ENCODE measurements at regions not wholly inside any gene's neighbourhood (a gene's known extent, or its start where the extent isn't known, plus 50 kb on each side); places are given as distances from the start of the nearest gene placed in this dataset.

DNA sequence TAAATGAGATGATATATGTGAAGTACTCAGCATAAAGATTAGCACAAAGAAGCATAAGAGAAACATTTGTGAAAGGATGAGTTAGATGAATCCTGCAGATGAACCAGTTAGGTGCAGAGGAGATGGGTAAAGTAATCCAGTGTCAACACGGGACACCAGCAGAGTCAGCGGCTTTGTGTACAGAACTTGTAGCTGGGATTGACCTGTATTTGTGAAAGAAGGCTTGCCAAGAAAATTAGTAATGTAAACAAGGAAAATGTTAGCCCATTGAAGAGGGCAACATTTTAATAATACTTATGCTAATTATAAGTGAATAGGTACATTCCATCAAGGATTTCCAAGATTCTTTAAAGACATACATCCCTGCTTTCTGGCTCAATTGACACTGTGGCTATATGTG, 255.7 kb downstream of the PTEN start:
- Histone ChIP-seq H3K9me3 (ENCODE audit: control insufficient read depth in 2 of 2, insufficient read depth in 1 of 2, low read depth in 1 of 2, low read length in 1 of 2) (no peaks in the 10 kb centered on the region), H3K27me3 (ENCODE audit: control insufficient read depth in 1 of 2, insufficient read depth in 2 of 2, low read length in 2 of 2) (no peaks in the 10 kb centered on the region), H3K4me1 (ENCODE audit: control insufficient read depth in 2 of 2, insufficient read depth in 2 of 2, low read length in 1 of 2) (peaks cover 0 to 2% of the 10 kb centered on the region in 2 donors), H3K27ac (ENCODE audit: low read depth in 2 of 2, low read length in 1 of 2) (no peak overlapping the region), H3K4me3 (ENCODE audit: low read depth in 1 of 2, low read length in 2 of 2) (no peak overlapping the region), H3K36me3 (ENCODE audit: control insufficient read depth in 2 of 2, insufficient read depth in 2 of 2, low read length in 1 of 2) (no peaks in the 10 kb centered on the region)
- WGBS, 2 donors = 50 to 55% methylated on average over 2 of the region's 2 CpGs

GRCh38 chr10:88120075-88120474, 256.6 kb downstream of the PTEN start:
- Histone ChIP-seq H3K27me3 (ENCODE audit: control insufficient read depth in 1 of 2, insufficient read depth in 2 of 2, low read length in 2 of 2) (no peaks in the 10 kb centered on the region), H3K4me1 (ENCODE audit: control insufficient read depth in 2 of 2, insufficient read depth in 2 of 2, low read length in 1 of 2) (peaks cover 0 to 2% of the 10 kb centered on the region in 2 donors), H3K36me3 (ENCODE audit: control insufficient read depth in 2 of 2, insufficient read depth in 2 of 2, low read length in 1 of 2) (no peaks in the 10 kb centered on the region), H3K4me3 (ENCODE audit: low read depth in 1 of 2, low read length in 2 of 2) (no peak overlapping the region), H3K9me3 (ENCODE audit: control insufficient read depth in 2 of 2, insufficient read depth in 1 of 2, low read depth in 1 of 2, low read length in 1 of 2) (no peaks in the 10 kb centered on the region), H3K27ac (ENCODE audit: low read depth in 2 of 2, low read length in 1 of 2) (no peak overlapping the region)
- 72 to 81% methylated on average over 8 of the region's 8 CpGs for WGBS, 2 donors

DNA sequence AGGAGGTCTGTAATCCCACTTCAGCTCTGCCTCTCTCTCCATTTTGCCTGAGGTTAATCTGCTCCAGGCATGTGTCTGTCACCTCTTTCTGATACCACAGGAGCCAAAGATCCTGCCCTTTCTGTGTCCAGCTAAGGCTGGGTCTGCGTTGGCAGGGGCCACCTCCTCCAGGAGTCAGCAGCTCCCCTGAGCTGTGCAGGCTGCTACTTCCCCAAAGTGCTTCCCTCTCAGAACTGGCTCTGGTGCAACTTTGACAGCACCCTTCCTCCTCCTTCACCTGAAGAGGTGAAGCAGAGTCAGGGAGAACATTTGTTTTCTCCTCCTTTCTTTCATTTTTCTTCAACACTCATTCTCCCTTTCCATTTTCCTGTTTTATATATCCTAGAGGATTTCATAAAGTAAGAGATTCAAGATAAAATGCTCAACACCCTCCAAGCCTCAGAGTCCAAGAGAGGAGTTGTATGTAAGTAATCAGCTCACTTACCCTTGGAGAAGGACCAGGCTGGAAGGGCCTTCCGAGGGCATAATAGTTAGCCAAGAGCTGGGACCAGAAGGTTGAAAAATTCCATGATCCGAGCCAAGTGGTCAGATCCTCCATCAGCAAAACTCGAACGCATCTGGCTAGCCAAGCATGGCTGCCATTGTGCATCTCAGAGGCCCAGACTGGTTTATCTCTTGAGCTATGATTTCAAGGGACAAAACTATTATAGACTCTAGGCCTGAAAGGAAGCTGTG, 257.3 kb downstream of the PTEN start:
- H3K4me1 ChIP-seq (ENCODE audit: control insufficient read depth in 2 of 2, insufficient read depth in 2 of 2, low read length in 1 of 2) = peaks cover 0 to 2% of the 10 kb centered on the region in 2 donors
- no peaks in the 10 kb centered on the region for H3K36me3 ChIP-seq (ENCODE audit: control insufficient read depth in 2 of 2, insufficient read depth in 2 of 2, low read length in 1 of 2)
- H3K27ac ChIP-seq (ENCODE audit: low read depth in 2 of 2, low read length in 1 of 2) = no peak overlapping the region
- H3K9me3 ChIP-seq (ENCODE audit: control insufficient read depth in 2 of 2, insufficient read depth in 1 of 2, low read depth in 1 of 2, low read length in 1 of 2) = no peaks in the 10 kb centered on the region
- no peaks in the 10 kb centered on the region for H3K27me3 ChIP-seq (ENCODE audit: control insufficient read depth in 1 of 2, insufficient read depth in 2 of 2, low read length in 2 of 2)
- 89 to 91% methylated on average over 5 of the region's 5 CpGs for WGBS, 2 donors
- no peak overlapping the region for H3K4me3 ChIP-seq (ENCODE audit: low read depth in 1 of 2, low read length in 2 of 2)

DNA sequence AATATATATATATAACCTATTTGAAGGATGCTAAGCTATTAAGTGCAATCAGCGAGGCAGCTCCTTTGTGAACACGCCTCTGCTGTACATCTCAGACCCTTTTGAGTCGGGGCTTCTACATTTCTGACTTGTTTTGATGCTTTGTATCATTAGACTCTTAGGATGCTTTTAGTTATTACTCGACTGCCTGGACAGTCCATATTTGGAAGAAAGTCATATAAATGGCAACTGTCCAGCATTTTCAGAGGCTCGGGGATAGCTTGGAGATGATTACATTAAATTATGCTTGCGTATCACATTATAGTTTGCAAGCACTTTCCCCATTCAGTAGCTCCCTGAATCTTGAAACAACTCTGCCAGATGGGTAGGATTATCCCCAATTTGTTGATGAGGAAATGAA, 257.9 kb downstream of the PTEN start:
- H3K9me3 ChIP-seq (ENCODE audit: control insufficient read depth in 2 of 2, insufficient read depth in 1 of 2, low read depth in 1 of 2, low read length in 1 of 2) = no peaks in the 10 kb centered on the region
- peaks cover 0 to 2% of the 10 kb centered on the region in 2 donors for H3K4me1 ChIP-seq (ENCODE audit: control insufficient read depth in 2 of 2, insufficient read depth in 2 of 2, low read length in 1 of 2)
- H3K27me3 ChIP-seq (ENCODE audit: control insufficient read depth in 1 of 2, insufficient read depth in 2 of 2, low read length in 2 of 2) = no peaks in the 10 kb centered on the region
- H3K36me3 ChIP-seq (ENCODE audit: control insufficient read depth in 2 of 2, insufficient read depth in 2 of 2, low read length in 1 of 2) = no peaks in the 10 kb centered on the region
- no peak overlapping the region for H3K27ac ChIP-seq (ENCODE audit: low read depth in 2 of 2, low read length in 1 of 2)
- WGBS, 2 donors = 90 to 92% methylated on average over 6 of the region's 6 CpGs
- H3K4me3 ChIP-seq (ENCODE audit: low read depth in 1 of 2, low read length in 2 of 2) = no peak overlapping the region

DNA sequence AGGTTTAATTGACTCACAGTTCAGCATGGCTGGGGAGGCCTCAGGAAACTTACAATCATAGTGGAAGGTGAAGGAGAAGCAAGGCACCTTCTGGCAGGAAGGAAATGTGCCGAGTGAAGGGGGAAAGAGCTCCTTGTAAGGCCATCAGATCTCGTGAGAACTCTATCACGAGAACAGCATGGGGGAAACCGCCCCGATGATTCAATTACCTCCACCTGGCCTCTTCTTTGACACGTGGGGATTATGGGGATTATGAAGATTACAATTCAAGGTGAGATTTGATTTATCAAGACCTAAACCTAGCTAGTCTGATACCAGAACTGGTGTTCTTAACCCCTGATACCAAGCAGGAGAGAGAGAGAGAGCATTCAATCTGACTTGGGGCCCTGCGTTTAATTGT, 258.7 kb downstream of the PTEN start:
- 75% methylated on average over 7 of the region's 7 CpGs for WGBS, 2 donors
- H3K27ac ChIP-seq (ENCODE audit: low read depth in 2 of 2, low read length in 1 of 2) = no peak overlapping the region
- no peaks in the 10 kb centered on the region for H3K36me3 ChIP-seq (ENCODE audit: control insufficient read depth in 2 of 2, insufficient read depth in 2 of 2, low read length in 1 of 2)
- no peaks in the 10 kb centered on the region for H3K9me3 ChIP-seq (ENCODE audit: control insufficient read depth in 2 of 2, insufficient read depth in 1 of 2, low read depth in 1 of 2, low read length in 1 of 2)
- no peaks in the 10 kb centered on the region for H3K27me3 ChIP-seq (ENCODE audit: control insufficient read depth in 1 of 2, insufficient read depth in 2 of 2, low read length in 2 of 2)
- peaks cover 0 to 2% of the 10 kb centered on the region in 2 donors for H3K4me1 ChIP-seq (ENCODE audit: control insufficient read depth in 2 of 2, insufficient read depth in 2 of 2, low read length in 1 of 2)
- no peak overlapping the region for H3K4me3 ChIP-seq (ENCODE audit: low read depth in 1 of 2, low read length in 2 of 2)

GRCh38 chr10:88122576-88122975, 259.2 kb downstream of the PTEN start:
- 90 to 95% methylated on average over 4 of the region's 4 CpGs for WGBS, 2 donors
- no peaks in the 10 kb centered on the region for H3K9me3 ChIP-seq (ENCODE audit: control insufficient read depth in 2 of 2, insufficient read depth in 1 of 2, low read depth in 1 of 2, low read length in 1 of 2)
- no peak overlapping the region for H3K4me3 ChIP-seq (ENCODE audit: low read depth in 1 of 2, low read length in 2 of 2)
- H3K27me3 ChIP-seq (ENCODE audit: control insufficient read depth in 1 of 2, insufficient read depth in 2 of 2, low read length in 2 of 2) = no peaks in the 10 kb centered on the region
- no peak overlapping the region for H3K27ac ChIP-seq (ENCODE audit: low read depth in 2 of 2, low read length in 1 of 2)
- no peaks in the 10 kb centered on the region for H3K36me3 ChIP-seq (ENCODE audit: control insufficient read depth in 2 of 2, insufficient read depth in 2 of 2, low read length in 1 of 2)
- peaks cover 0 to 2% of the 10 kb centered on the region in 2 donors for H3K4me1 ChIP-seq (ENCODE audit: control insufficient read depth in 2 of 2, insufficient read depth in 2 of 2, low read length in 1 of 2)

- Histone ChIP-seq H3K4me1 (ENCODE audit: control insufficient read depth in 2 of 2, insufficient read depth in 2 of 2, low read length in 1 of 2) (no peaks in the 10 kb centered on the region), H3K36me3 (ENCODE audit: control insufficient read depth in 2 of 2, insufficient read depth in 2 of 2, low read length in 1 of 2) (no peaks in the 10 kb centered on the region), H3K27ac (ENCODE audit: low read depth in 2 of 2, low read length in 1 of 2) (no peak overlapping the region), H3K9me3 (ENCODE audit: control insufficient read depth in 2 of 2, insufficient read depth in 1 of 2, low read depth in 1 of 2, low read length in 1 of 2) (no peaks in the 10 kb centered on the region), H3K27me3 (ENCODE audit: control insufficient read depth in 1 of 2, insufficient read depth in 2 of 2, low read length in 2 of 2) (no peaks in the 10 kb centered on the region), H3K4me3 (ENCODE audit: low read depth in 1 of 2, low read length in 2 of 2) (no peak overlapping the region)
- WGBS, 2 donors = 93 to 94% methylated on average over 1 of the region's 1 CpG
These were observed 262.3 kb downstream of the PTEN start for GRCh38 chr10:88125766-88126165.

DNA sequence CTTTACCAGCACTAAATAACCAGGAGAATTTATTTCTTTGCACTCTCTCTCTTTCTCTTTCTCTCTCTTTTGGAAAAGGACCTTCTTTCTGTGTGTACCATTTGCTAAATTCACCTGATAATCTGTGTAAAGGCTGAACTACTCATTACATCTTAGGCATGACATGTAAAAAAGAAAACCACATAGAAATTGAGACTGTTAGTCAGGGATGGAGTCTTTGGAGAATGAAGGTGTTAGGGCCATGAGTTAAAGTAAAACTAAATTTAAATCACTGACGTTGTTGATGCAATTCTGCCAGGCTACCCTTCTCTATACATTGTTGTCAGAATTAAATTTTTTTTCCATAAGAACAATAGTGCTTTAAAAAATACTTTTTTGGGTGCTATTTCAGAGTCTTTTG, 263.3 kb downstream of the PTEN start:
- H3K9me3 ChIP-seq (ENCODE audit: control insufficient read depth in 2 of 2, insufficient read depth in 1 of 2, low read depth in 1 of 2, low read length in 1 of 2) = no peaks in the 10 kb centered on the region
- no peaks in the 10 kb centered on the region for H3K4me1 ChIP-seq (ENCODE audit: control insufficient read depth in 2 of 2, insufficient read depth in 2 of 2, low read length in 1 of 2)
- 76 to 80% methylated on average over 1 of the region's 1 CpG for WGBS, 2 donors
- H3K27ac ChIP-seq (ENCODE audit: low read depth in 2 of 2, low read length in 1 of 2) = no peak overlapping the region
- H3K36me3 ChIP-seq (ENCODE audit: control insufficient read depth in 2 of 2, insufficient read depth in 2 of 2, low read length in 1 of 2) = no peaks in the 10 kb centered on the region
- H3K27me3 ChIP-seq (ENCODE audit: control insufficient read depth in 1 of 2, insufficient read depth in 2 of 2, low read length in 2 of 2) = no peaks in the 10 kb centered on the region
- no peak overlapping the region for H3K4me3 ChIP-seq (ENCODE audit: low read depth in 1 of 2, low read length in 2 of 2)

DNA sequence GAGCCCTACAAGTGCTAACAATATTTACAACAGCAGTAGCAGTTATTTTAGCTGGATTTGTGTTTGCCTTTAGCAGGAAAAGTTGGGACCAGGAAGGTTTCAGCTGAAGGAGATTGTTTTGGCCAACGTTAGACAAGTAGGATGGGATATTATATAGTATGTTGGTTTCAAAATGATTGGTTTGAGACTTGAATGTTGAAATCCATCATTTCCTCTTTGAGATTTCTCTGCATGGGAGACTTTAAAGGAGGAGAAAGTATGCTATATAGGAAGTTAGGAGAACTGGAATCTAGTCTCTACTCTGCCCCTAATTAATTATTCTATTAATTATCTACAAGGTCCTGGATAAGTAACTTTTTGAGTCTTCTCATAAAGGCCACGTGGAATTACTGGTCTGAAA, 263.8 kb downstream of the PTEN start:
- no peaks in the 10 kb centered on the region for H3K4me1 ChIP-seq (ENCODE audit: control insufficient read depth in 2 of 2, insufficient read depth in 2 of 2, low read length in 1 of 2)
- no peaks in the 10 kb centered on the region for H3K27me3 ChIP-seq (ENCODE audit: control insufficient read depth in 1 of 2, insufficient read depth in 2 of 2, low read length in 2 of 2)
- WGBS, 2 donors = 79 to 82% methylated on average over 2 of the region's 2 CpGs
- H3K4me3 ChIP-seq (ENCODE audit: low read depth in 1 of 2, low read length in 2 of 2) = no peak overlapping the region
- H3K27ac ChIP-seq (ENCODE audit: low read depth in 2 of 2, low read length in 1 of 2) = no peak overlapping the region
- H3K36me3 ChIP-seq (ENCODE audit: control insufficient read depth in 2 of 2, insufficient read depth in 2 of 2, low read length in 1 of 2) = no peaks in the 10 kb centered on the region
- H3K9me3 ChIP-seq (ENCODE audit: control insufficient read depth in 2 of 2, insufficient read depth in 1 of 2, low read depth in 1 of 2, low read length in 1 of 2) = no peaks in the 10 kb centered on the region

- no peak overlapping the region for H3K4me3 ChIP-seq (ENCODE audit: low read depth in 1 of 2, low read length in 2 of 2)
- 93 to 98% methylated on average over 1 of the region's 1 CpG for WGBS, 2 donors
- no peaks in the 10 kb centered on the region for H3K9me3 ChIP-seq (ENCODE audit: control insufficient read depth in 2 of 2, insufficient read depth in 1 of 2, low read depth in 1 of 2, low read length in 1 of 2)
- H3K27ac ChIP-seq (ENCODE audit: low read depth in 2 of 2, low read length in 1 of 2) = no peak overlapping the region
- no peaks in the 10 kb centered on the region for H3K4me1 ChIP-seq (ENCODE audit: control insufficient read depth in 2 of 2, insufficient read depth in 2 of 2, low read length in 1 of 2)
- H3K36me3 ChIP-seq (ENCODE audit: control insufficient read depth in 2 of 2, insufficient read depth in 2 of 2, low read length in 1 of 2) = no peaks in the 10 kb centered on the region
- H3K27me3 ChIP-seq (ENCODE audit: control insufficient read depth in 1 of 2, insufficient read depth in 2 of 2, low read length in 2 of 2) = no peaks in the 10 kb centered on the region
These were observed 264.3 kb downstream of the PTEN start for GRCh38 chr10:88127766-88128165.

All from esophagus (tissue), 2 donors.